DMS153 (cell line): ENCODE measurements at regions not wholly inside any gene's neighbourhood (a gene's known extent, or its start where the extent isn't known, plus 50 kb on each side); places are given as distances from the start of the nearest gene placed in this dataset.
A peak's percentile ranks its signal among the peaks of the same experiment; 100 is the strongest.

Experiments used
- DNase-seq: peaks from one replicate; lab custom pipeline; 2025; lab: John Stamatoyannopoulos, UW

- peak; percentile 67 for DNase-seq
Observed at GRCh38 chr13:67792151-67792676, 562.1 kb upstream of the PCDH9 start.

- no peak for DNase-seq
Observed at GRCh38 chr13:67791047-67791446, 560.9 kb upstream of the PCDH9 start.

GRCh38 chr13:67776151-67776550, 546.0 kb upstream of the PCDH9 start:
- DNase-seq: no peak

- DNase-seq: no peak
Observed at GRCh38 chr13:67775359-67775758, 545.2 kb upstream of the PCDH9 start.

- DNase-seq: no peak
Observed at GRCh38 chr13:67772807-67773453, 542.8 kb upstream of the PCDH9 start.

GRCh38 chr13:67771106-67771505, 541.0 kb upstream of the PCDH9 start:
- DNase-seq: no peak

GRCh38 chr13:67769987-67770341, 539.8 kb upstream of the PCDH9 start:
- no peak for DNase-seq

- DNase-seq: no peak
Observed at GRCh38 chr13:67769063-67769986, 539.2 kb upstream of the PCDH9 start.

GRCh38 chr13:67763984-67764383, 533.8 kb upstream of the PCDH9 start:
- DNase-seq: no peak

GRCh38 chr13:67763384-67763783, 533.2 kb upstream of the PCDH9 start:
- no peak for DNase-seq

- no peak for DNase-seq
Observed at GRCh38 chr13:67758975-67759374, 528.8 kb upstream of the PCDH9 start.

GRCh38 chr13:67754012-67754411, 523.9 kb upstream of the PCDH9 start:
- DNase-seq: no peak

GRCh38 chr13:67752759-67753158, 522.6 kb upstream of the PCDH9 start:
- no peak for DNase-seq

- no peak for DNase-seq
Observed at GRCh38 chr13:67742478-67742877, 512.3 kb upstream of the PCDH9 start.

GRCh38 chr13:67740871-67741535, 510.9 kb upstream of the PCDH9 start:
- DNase-seq: no peak

GRCh38 chr13:67736646-67737420, 506.7 kb upstream of the PCDH9 start:
- peak; percentile 24 for DNase-seq

GRCh38 chr13:67735651-67736050, 505.5 kb upstream of the PCDH9 start:
- no peak for DNase-seq

GRCh38 chr13:67726979-67727378, 496.8 kb upstream of the PCDH9 start:
- no peak for DNase-seq

GRCh38 chr13:67725999-67726398, 495.9 kb upstream of the PCDH9 start:
- no peak for DNase-seq

- no peak for DNase-seq
Observed at GRCh38 chr13:67713571-67713970, 483.4 kb upstream of the PCDH9 start.

- no peak for DNase-seq
Observed at GRCh38 chr13:67696775-67697174, 466.6 kb upstream of the PCDH9 start.

GRCh38 chr13:67664502-67664901, 434.4 kb upstream of the PCDH9 start:
- no peak for DNase-seq
